ELR (cell line): ENCODE measurements at regions not wholly inside any gene's neighbourhood (a gene's known extent, or its start where the extent isn't known, plus 50 kb on each side); places are given as distances from the start of the nearest gene placed in this dataset.
"Not testable (repeated sequence)": the region's sequence is repeated elsewhere in the genome, so short reads cannot be mapped to it uniquely, and the experiment has no call there.

Source experiments
- DNase-seq: peaks from one replicate; pipeline ENCODE4 v3.0.0-alpha.2; 2015; ENCODE audit warnings: low read depth

GRCh38 chr2:104904889-104905288, 51.0 kb downstream of the POU3F3 start:
- no peak for DNase-seq

DNA sequence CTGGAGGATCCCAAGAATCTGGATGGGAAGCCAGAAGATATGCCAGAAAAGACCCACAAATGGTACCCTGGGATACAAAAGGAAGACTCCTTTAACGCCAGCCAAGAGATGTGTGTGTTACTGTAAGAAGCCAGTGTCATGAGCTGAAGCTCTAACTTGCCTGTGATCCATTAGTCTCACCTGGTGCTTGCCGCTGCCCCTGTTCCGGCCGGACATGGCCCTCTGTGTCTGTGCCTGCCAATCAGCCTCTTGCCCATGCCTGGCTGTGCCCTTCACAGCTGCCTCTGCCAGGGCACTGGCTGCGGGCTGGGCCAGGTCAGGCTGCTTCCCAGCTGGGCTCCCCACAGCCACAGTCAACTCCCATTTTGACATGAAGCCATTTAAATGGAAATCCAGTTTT, 55.4 kb downstream of the POU3F3 start:
- DNase-seq, result no peak

DNA sequence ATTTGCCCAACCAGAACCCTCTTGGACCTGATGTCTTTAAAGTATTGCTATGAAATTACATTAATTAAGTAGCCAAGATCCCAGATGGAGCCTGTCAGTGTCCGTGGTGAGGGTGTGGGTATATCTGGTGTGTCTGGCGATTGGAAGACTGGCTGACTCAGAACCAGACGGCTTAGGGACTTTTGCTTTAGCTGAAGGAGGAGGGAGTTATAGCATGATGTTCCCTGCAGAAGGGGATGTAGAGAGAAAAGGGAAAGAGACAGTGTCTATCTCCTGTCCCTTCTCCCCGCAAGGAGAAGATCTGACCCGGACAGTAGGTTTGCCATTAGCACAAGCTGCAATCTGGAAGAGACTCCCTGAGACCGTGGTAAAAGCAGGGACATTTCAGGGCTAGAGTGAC, 60.6 kb downstream of the POU3F3 start:
- no peak for DNase-seq

- DNase-seq, result no peak
Observed at GRCh38 chr2:104915107-104915793, 61.3 kb downstream of the POU3F3 start.

DNA sequence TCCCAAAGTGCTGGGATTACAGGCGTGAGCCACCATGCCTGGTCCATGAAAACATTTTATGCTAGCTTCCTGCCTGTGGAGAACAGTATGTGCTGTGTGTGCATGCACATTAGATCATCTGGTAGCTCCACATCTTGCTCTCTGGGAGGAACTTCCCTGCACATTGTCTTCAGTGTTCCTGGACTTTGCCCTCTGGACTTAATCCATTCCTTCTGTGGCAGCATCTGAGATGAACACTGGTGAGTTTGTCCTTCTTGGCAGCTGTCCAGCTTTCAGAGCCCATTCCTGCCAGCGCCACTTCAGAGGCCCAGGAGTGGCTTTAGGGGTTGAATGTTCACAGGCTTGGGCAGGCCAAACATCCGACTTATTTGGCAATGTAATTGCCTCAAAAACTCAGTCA, 65.2 kb downstream of the POU3F3 start:
- no peak for DNase-seq

- no peak for DNase-seq
Observed at GRCh38 chr2:104923665-104924064, 69.8 kb downstream of the POU3F3 start.

- no peak for DNase-seq
Observed at GRCh38 chr2:104929663-104930062, 75.7 kb downstream of the POU3F3 start.

DNA sequence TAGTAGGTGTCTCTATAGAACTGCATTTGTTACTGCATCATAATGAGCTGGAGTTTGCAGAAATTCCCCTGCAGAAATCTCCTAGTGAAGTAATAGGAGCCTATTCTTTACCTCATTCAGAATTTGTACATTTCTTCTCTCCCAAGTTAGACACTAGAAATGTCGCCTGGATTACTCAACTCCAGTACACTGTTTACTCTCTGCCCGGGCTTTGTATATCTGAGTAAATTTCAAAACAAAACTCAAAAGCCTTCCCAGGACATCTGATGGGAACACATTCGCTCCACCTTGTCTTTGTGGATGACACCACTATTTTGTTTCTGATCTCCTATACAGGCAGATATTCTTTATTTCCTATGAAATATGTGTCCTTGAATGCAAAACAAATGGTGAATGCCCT, 76.8 kb downstream of the POU3F3 start:
- no peak for DNase-seq

GRCh38 chr2:104932243-104932642, 78.3 kb downstream of the POU3F3 start:
- no peak for DNase-seq

GRCh38 chr2:104933151-104933917, 79.4 kb downstream of the POU3F3 start:
- DNase-seq, result no peak

- DNase-seq, result no peak
Observed at GRCh38 chr2:104936527-104936926, 82.6 kb downstream of the POU3F3 start.

GRCh38 chr2:104938231-104938941, 84.5 kb downstream of the POU3F3 start:
- DNase-seq, result no peak

DNA sequence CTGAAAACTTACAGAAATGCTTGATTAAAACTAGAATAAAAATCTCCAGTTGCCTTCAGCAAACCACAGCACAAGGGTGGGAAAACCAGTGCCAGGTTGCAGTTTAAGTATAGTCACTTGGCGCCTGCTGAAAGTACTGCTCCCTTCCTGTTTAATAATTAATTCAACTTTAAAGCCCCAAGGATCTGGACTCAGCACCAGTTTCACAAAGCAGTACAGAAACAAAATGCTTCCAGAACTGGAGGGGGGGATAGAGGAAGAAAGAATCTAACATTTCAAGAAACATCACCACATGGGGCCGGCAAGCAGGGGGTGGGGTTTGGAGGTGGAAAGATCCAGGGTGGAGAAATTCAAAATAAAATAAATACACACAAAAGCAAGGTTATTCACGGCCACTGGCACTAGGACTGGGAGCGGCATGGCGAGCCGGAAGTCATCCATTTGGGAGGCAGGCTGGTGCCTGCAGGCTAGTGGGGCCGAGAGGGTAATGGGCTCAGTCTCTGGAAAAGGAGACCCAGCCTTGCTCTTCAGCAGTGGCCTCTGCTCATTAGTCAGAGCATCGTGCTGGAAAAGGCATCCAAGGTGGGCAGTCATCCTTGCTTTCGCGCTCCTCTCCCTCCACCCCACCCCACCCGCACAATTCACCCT, 85.8 kb downstream of the POU3F3 start:
- DNase-seq, result no peak

GRCh38 chr2:104944495-104944894, 90.6 kb downstream of the POU3F3 start:
- DNase-seq, result peak; percentile 24

DNA sequence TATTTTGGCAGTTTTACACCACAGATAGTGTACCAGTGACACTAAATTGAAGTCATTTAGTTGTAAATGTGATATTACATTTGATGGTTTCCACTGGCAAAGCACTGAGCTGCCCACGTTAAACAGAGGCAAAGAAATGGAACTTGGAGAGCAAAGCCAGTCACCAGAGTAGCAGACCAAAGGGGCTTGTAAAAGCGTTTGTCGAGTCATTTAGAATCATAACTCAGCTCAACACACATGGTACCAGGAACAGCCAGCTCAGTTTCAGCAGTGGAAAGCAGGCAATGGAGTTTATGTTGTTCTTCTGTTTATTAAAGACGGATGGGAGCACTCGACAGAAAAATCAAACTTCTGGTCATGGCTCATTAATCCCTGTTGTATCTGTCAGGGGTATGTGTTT, 91.2 kb downstream of the POU3F3 start:
- DNase-seq, result no peak

- no peak for DNase-seq
Observed at GRCh38 chr2:104945866-104946265, 92.0 kb downstream of the POU3F3 start.

DNA sequence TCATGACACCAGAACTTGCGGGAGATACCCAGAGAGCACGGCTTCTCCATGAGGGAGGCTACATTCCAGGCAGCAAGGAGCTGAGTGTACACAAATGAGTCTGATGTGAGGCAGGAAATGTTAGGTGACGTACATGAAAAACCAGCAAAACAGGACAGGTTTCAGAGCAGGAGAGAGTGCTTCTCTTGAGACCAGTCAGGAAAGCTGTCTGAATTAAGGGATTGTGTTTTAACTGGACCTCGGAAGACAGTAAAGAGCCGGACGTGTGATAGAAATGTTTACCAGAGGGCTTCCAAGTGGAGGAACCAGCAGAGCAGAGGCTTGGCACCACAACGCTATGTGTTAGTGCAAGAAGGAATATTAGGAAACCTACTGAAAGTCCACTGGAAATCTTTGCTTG, 90.4 kb upstream of the MRPS9 start:
- not testable (repeated sequence) for DNase-seq

DNA sequence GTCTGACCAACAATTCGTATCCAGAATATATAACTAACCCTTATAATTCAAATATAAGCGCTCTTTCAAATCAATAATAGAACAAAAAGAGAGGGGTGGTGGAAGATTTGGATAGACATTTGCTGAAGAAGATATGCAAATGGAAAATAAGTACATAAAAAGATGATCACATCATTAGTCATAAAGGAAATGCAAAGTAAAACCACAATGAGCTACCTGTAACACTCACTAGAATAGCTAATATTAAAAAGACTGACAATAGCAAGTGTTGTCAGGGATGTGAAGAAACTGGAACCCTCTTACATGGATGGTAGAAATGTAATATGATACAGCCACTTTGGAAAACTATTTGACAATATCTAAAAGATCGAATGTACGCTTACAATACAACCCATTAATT, 84.9 kb upstream of the MRPS9 start:
- DNase-seq, result peak; percentile 4

DNA sequence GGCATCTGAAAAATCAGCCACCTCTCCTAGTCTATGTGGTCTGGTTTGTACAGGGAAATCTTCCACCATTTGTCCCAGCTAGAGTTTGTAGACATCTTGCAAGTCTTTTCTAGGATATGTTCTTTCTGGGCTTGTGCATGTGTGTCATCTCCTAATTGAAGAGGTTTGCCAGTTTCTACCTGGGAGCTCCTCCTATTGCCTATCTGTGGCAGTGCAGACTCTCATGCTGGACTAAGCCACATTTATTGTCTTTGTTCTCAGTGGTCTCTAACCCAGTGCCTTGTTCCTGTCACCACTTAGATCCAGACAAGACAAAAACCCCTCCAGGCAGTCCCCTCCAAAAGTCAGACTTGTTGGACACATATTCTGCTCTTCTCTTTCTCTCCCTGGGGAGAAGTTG, 72.0 kb upstream of the MRPS9 start:
- DNase-seq, result no peak

DNA sequence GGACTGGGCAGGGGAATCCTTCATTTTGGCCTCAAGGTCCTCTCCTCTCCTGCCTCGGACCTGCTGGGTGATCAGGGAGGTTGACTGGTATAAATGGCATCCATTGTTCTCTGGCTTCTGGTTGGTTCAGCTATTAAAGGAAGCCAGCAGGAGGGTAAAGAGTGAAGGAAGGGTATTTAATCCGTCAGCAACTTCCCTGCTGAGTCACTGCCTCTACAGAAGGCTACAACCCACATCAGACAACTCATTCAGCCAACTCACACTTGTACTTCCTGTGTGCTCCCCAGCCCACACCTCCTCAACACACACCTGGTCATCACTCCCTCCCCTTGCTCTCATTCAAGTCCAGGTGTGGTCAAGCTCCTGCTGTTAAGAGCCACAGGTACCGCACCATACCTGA, 68.3 kb upstream of the MRPS9 start:
- peak; percentile 8 for DNase-seq

- DNase-seq, result no peak
Observed at GRCh38 chr2:104975371-104975770, 62.5 kb upstream of the MRPS9 start.

DNA sequence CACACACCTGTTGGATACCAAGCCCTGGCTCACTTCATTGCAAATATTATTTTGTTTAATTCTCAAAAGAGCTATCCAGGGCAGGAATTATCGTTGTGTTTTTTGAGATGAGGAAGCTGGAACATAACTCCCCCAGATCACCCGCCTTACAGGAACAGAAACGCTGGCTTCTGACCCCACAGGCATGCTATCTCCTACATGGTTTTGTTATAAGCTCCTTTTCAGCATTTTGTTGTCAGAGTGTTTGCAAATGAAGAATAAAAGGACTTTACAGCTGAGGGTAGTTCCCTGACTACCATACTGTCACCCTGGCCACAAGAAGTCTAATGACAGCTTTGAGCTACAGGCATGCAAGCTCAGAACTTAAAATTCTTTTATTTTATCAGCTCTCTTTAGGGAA, 62.0 kb upstream of the MRPS9 start:
- DNase-seq, result no peak
